Fibroblast of gingiva (primary cell): ENCODE measurements at regions not wholly inside any gene's neighbourhood (a gene's known extent, or its start where the extent isn't known, plus 50 kb on each side); places are given as distances from the start of the nearest gene placed in this dataset.

Source experiments
- DNase-seq: peaks from one replicate; pipeline ENCODE4 v3.0.0-alpha.2; 2011; ENCODE audit warnings: low read depth

GRCh38 chr13:104314321-104314720, 1248.1 kb upstream of the SLC10A2 start:
- DNase-seq, result no peak

- DNase-seq, result no peak
These were observed 1244.6 kb upstream of the SLC10A2 start for GRCh38 chr13:104310861-104311260.

- no peak for DNase-seq
These were observed 1243.2 kb upstream of the SLC10A2 start for GRCh38 chr13:104309431-104309830.

GRCh38 chr13:104301171-104301975, 1235.2 kb upstream of the SLC10A2 start:
- no peak for DNase-seq

GRCh38 chr13:104297075-104297474, 1230.9 kb upstream of the SLC10A2 start:
- DNase-seq, result no peak

- DNase-seq, result no peak
These were observed 1230.1 kb upstream of the SLC10A2 start for GRCh38 chr13:104296286-104296685.

- no peak for DNase-seq
These were observed 1229.3 kb upstream of the SLC10A2 start for GRCh38 chr13:104295537-104295936.

GRCh38 chr13:104289400-104289799, 1223.2 kb upstream of the SLC10A2 start:
- no peak for DNase-seq

GRCh38 chr13:104288496-104288895, 1222.3 kb upstream of the SLC10A2 start:
- DNase-seq, result no peak

GRCh38 chr13:104286566-104287290, 1220.5 kb upstream of the SLC10A2 start:
- no peak for DNase-seq

GRCh38 chr13:104281910-104282309, 1215.7 kb upstream of the SLC10A2 start:
- no peak for DNase-seq

GRCh38 chr13:104270731-104271130, 1204.5 kb upstream of the SLC10A2 start:
- DNase-seq, result no peak

GRCh38 chr13:104267206-104267811, 1201.1 kb upstream of the SLC10A2 start:
- no peak for DNase-seq

- no peak for DNase-seq
These were observed 1190.5 kb upstream of the SLC10A2 start for GRCh38 chr13:104256701-104257100.

GRCh38 chr13:104253063-104253680, 1187.0 kb upstream of the SLC10A2 start:
- no peak for DNase-seq

- DNase-seq, result no peak
These were observed 1185.7 kb upstream of the SLC10A2 start for GRCh38 chr13:104251931-104252330.

- DNase-seq, result no peak
These were observed 1180.7 kb upstream of the SLC10A2 start for GRCh38 chr13:104246955-104247354.

GRCh38 chr13:104206450-104207044, 1140.3 kb upstream of the SLC10A2 start:
- DNase-seq, result no peak

- DNase-seq, result no peak
These were observed 1138.0 kb upstream of the SLC10A2 start for GRCh38 chr13:104204177-104204576.

- no peak for DNase-seq
These were observed 1132.6 kb upstream of the SLC10A2 start for GRCh38 chr13:104198801-104199200.

- DNase-seq, result no peak
These were observed 1130.4 kb upstream of the SLC10A2 start for GRCh38 chr13:104196611-104197010.
